Mesendoderm (in vitro differentiated cells): ENCODE measurements at regions not wholly inside any gene's neighbourhood (a gene's known extent, or its start where the extent isn't known, plus 50 kb on each side); places are given as distances from the start of the nearest gene placed in this dataset.
"Not testable (repeated sequence)": the region's sequence is repeated elsewhere in the genome, so short reads cannot be mapped to it uniquely, and the experiment has no call there.

ENCODE experiments used
- DNase-seq: peaks from one replicate; pipeline ENCODE4 v3.0.0; 2013
- H2AK5ac ChIP-seq: 2 replicates; pipeline ENCODE4 v1.6.1; 2013; ENCODE audit warnings: low read length, inconsistent platforms
- H2BK120ac ChIP-seq: 2 replicates; pipeline ENCODE4 v1.6.1; 2013; ENCODE audit warnings: low read depth, mild to moderate bottlenecking, low read length, moderate library complexity, mixed read lengths
- H2BK15ac ChIP-seq: replicated peaks from 2 replicates; pipeline ENCODE4 v1.6.1; 2013; ENCODE audit warnings: low read depth, mild to moderate bottlenecking, moderate library complexity
- H2BK5ac ChIP-seq: 2 replicates; pipeline ENCODE4 v1.6.1; 2013; ENCODE audit warnings: low read length, inconsistent platforms
- H3K18ac ChIP-seq: 2 replicates; pipeline ENCODE4 v1.6.1; 2013; ENCODE audit warnings: mild to moderate bottlenecking, low read length, mixed read lengths
- H3K23ac ChIP-seq: one replicate; pipeline ENCODE4 v1.6.1; 2013; ENCODE audit warnings: low read length
- H3K27ac ChIP-seq: 2 replicates; pipeline ENCODE4 v1.5.1; 2013; ENCODE audit warnings: low read depth, mild to moderate bottlenecking, inconsistent platforms, low read length, moderate library complexity
- H3K27me3 ChIP-seq: 2 replicates; pipeline ENCODE4 v1.6.1; 2013; ENCODE audit warnings: low read length, control low read depth, mild to moderate bottlenecking, inconsistent platforms; ENCODE audit not compliant: insufficient read depth, poor library complexity
- H3K36me3 ChIP-seq: 2 replicates; pipeline ENCODE4 v1.6.1; 2013; ENCODE audit warnings: low read length, inconsistent platforms; ENCODE audit not compliant: control insufficient read depth, insufficient read depth
- H3K4ac ChIP-seq: one replicate; pipeline ENCODE4 v1.6.1; 2013; ENCODE audit warnings: low read depth, mild to moderate bottlenecking, low read length, moderate library complexity
- H3K4me1 ChIP-seq: 2 replicates; pipeline ENCODE4 v1.6.1; 2013; ENCODE audit warnings: low read depth, low read length, inconsistent platforms; ENCODE audit not compliant: control insufficient read depth
- H3K4me2 ChIP-seq: 2 replicates; pipeline ENCODE4 v1.6.1; 2013; ENCODE audit warnings: low read length
- H3K4me3 ChIP-seq: 2 replicates; pipeline ENCODE4 v1.5.1; 2013; ENCODE audit warnings: mild to moderate bottlenecking, low read length
- H3K56ac ChIP-seq: one replicate; pipeline ENCODE4 v1.6.1; 2013; ENCODE audit warnings: low read length
- H3K79me1 ChIP-seq: 2 replicates; pipeline ENCODE4 v1.6.1; 2013; ENCODE audit warnings: low read length, inconsistent platforms
- H3K79me2 ChIP-seq: 2 replicates; pipeline ENCODE4 v1.6.1; 2013; ENCODE audit warnings: mild to moderate bottlenecking, low read length; ENCODE audit not compliant: control insufficient read depth, insufficient read depth
- H3K9ac ChIP-seq: 2 replicates; pipeline ENCODE4 v1.6.1; 2013; ENCODE audit warnings: low read length, inconsistent platforms
- H4K5ac ChIP-seq: one replicate; pipeline ENCODE4 v1.6.1; 2013; ENCODE audit warnings: low read length
- H4K8ac ChIP-seq: one replicate; pipeline ENCODE4 v1.6.1; 2013; ENCODE audit warnings: low read depth, mild to moderate bottlenecking, control low read depth, low read length, moderate library complexity
- WGBS: extraction: QIAGEN DNeasy Blood & Tissue Kit; methylation state at CpG from one replicate; pipeline ENCODE4 v1.1.7; 2013; ENCODE audit warnings: low lambda C conversion rate, missing lambda C conversion rate; ENCODE audit not compliant: insufficient coverage; ENCODE audit errors: extremely low coverage; 5-methylcytosine and 5-hydroxymethylcytosine counted together

- Histone ChIP-seq H3K27me3 (no peaks in the 10 kb centered on the region), H3K9ac (no peak overlapping the region), H3K4me3 (no peak overlapping the region), H4K5ac (no peak overlapping the region), H3K18ac (no peak overlapping the region), H4K8ac (no peak overlapping the region), H3K79me1 (no peaks in the 10 kb centered on the region), H3K4ac (no peak overlapping the region), H3K36me3 (no peaks in the 10 kb centered on the region), H2AK5ac (no peak overlapping the region), H3K4me1 (no peaks in the 10 kb centered on the region), H2BK15ac (no peak overlapping the region), H3K79me2 (no peaks in the 10 kb centered on the region), H2BK5ac (no peak overlapping the region), H3K4me2 (no peak overlapping the region), H2BK120ac (no peak overlapping the region), H3K23ac (no peak overlapping the region), H3K27ac (no peak overlapping the region), H3K56ac (no peak overlapping the region)
- whole genome bisulfite sequencing: no CpG with 5 or more reads among the region's 6 CpGs
- no peak for DNase-seq
Measured at GRCh38 chr4:189235599-189235998, 705.1 kb upstream of the FRG1 start.

- not testable (repeated sequence) for H3K36me3 ChIP-seq, H3K4me3 ChIP-seq, H2BK120ac ChIP-seq, H4K8ac ChIP-seq, DNase-seq, H3K18ac ChIP-seq, H2BK5ac ChIP-seq, H3K4me1 ChIP-seq, H3K4me2 ChIP-seq, H3K56ac ChIP-seq, H3K79me2 ChIP-seq, H4K5ac ChIP-seq, H3K27me3 ChIP-seq, H2BK15ac ChIP-seq, H3K9ac ChIP-seq, H2AK5ac ChIP-seq, H3K4ac ChIP-seq, H3K79me1 ChIP-seq, H3K27ac ChIP-seq, H3K23ac ChIP-seq
- WGBS: no CpG with 5 or more reads among the region's 28 CpGs
Measured at GRCh38 chr4:189236321-189236720, 704.4 kb upstream of the FRG1 start.

GRCh38 chr4:189237340-189237739 lies 703.3 kb upstream of the FRG1 start:
- H2BK120ac ChIP-seq: no peak overlapping the region
- H3K9ac ChIP-seq: no peak overlapping the region
- no peak overlapping the region for H2BK15ac ChIP-seq
- H3K4ac ChIP-seq: no peak overlapping the region
- no peak for DNase-seq
- no peak overlapping the region for H3K4me3 ChIP-seq
- no peak overlapping the region for H2AK5ac ChIP-seq
- H3K36me3 ChIP-seq: no peaks in the 10 kb centered on the region
- H3K4me1 ChIP-seq: no peaks in the 10 kb centered on the region
- H3K27ac ChIP-seq: no peak overlapping the region
- H3K23ac ChIP-seq: no peak overlapping the region
- H3K18ac ChIP-seq: no peak overlapping the region
- no peak overlapping the region for H4K5ac ChIP-seq
- no peak overlapping the region for H4K8ac ChIP-seq
- no peaks in the 10 kb centered on the region for H3K79me2 ChIP-seq
- H3K79me1 ChIP-seq: no peaks in the 10 kb centered on the region
- H3K4me2 ChIP-seq: no peak overlapping the region
- H3K27me3 ChIP-seq: no peaks in the 10 kb centered on the region
- H3K56ac ChIP-seq: no peak overlapping the region
- WGBS: no CpG with 5 or more reads among the region's 13 CpGs
- no peak overlapping the region for H2BK5ac ChIP-seq

GRCh38 chr4:189255636-189256035 lies 685.0 kb upstream of the FRG1 start:
- Histone ChIP-seq H2BK5ac (no peak overlapping the region), H3K79me1 (no peaks in the 10 kb centered on the region), H3K23ac (no peak overlapping the region), H3K4ac (no peak overlapping the region), H2AK5ac (no peak overlapping the region), H3K79me2 (no peaks in the 10 kb centered on the region), H2BK15ac (no peak overlapping the region), H3K4me2 (no peak overlapping the region), H3K36me3 (no peaks in the 10 kb centered on the region), H3K4me3 (no peak overlapping the region), H3K18ac (no peak overlapping the region), H3K4me1 (no peaks in the 10 kb centered on the region), H2BK120ac (no peak overlapping the region), H4K8ac (no peak overlapping the region), H3K27me3 (no peaks in the 10 kb centered on the region), H3K27ac (no peak overlapping the region), H3K9ac (no peak overlapping the region), H4K5ac (no peak overlapping the region), H3K56ac (no peak overlapping the region)
- WGBS: no CpG with 5 or more reads among the region's 2 CpGs
- no peak for DNase-seq

GRCh38 chr4:189261475-189261874 lies 679.2 kb upstream of the FRG1 start:
- Histone ChIP-seq H3K18ac (no peak overlapping the region), H3K27ac (no peak overlapping the region), H3K4ac (no peak overlapping the region), H4K5ac (no peak overlapping the region), H3K4me3 (no peak overlapping the region), H3K79me2 (no peaks in the 10 kb centered on the region), H3K79me1 (no peaks in the 10 kb centered on the region), H4K8ac (no peak overlapping the region), H3K36me3 (no peaks in the 10 kb centered on the region), H3K23ac (no peak overlapping the region), H3K4me1 (no peaks in the 10 kb centered on the region), H2AK5ac (no peak overlapping the region), H3K56ac (no peak overlapping the region), H2BK120ac (no peak overlapping the region), H2BK15ac (no peak overlapping the region), H3K27me3 (no peaks in the 10 kb centered on the region), H3K4me2 (no peak overlapping the region), H2BK5ac (no peak overlapping the region), H3K9ac (no peak overlapping the region)
- no peak for DNase-seq
- WGBS: no CpG with 5 or more reads among the region's 1 CpG

- peak; percentile 9 for DNase-seq
- no peak overlapping the region for H3K27ac ChIP-seq
- H3K27me3 ChIP-seq: no peaks in the 10 kb centered on the region
- no peaks in the 10 kb centered on the region for H3K79me2 ChIP-seq
- H3K4me1 ChIP-seq: no peaks in the 10 kb centered on the region
- no peak overlapping the region for H3K4me3 ChIP-seq
- WGBS: no CpG with 5 or more reads among the region's 7 CpGs
- no peak overlapping the region for H2BK5ac ChIP-seq
- no peak overlapping the region for H2AK5ac ChIP-seq
- H3K79me1 ChIP-seq: no peaks in the 10 kb centered on the region
- no peak overlapping the region for H4K5ac ChIP-seq
- no peak overlapping the region for H2BK15ac ChIP-seq
- no peak overlapping the region for H3K4me2 ChIP-seq
- H4K8ac ChIP-seq: no peak overlapping the region
- H3K4ac ChIP-seq: no peak overlapping the region
- H2BK120ac ChIP-seq: no peak overlapping the region
- H3K23ac ChIP-seq: no peak overlapping the region
- H3K9ac ChIP-seq: no peak overlapping the region
- H3K36me3 ChIP-seq: no peaks in the 10 kb centered on the region
- H3K56ac ChIP-seq: no peak overlapping the region
- H3K18ac ChIP-seq: no peak overlapping the region
Measured at GRCh38 chr4:189265515-189265914, 675.2 kb upstream of the FRG1 start.
